ENCODE measurements at regions not wholly inside any gene's neighbourhood (a gene's known extent, or its start where the extent isn't known, plus 50 kb on each side); places are given as distances from the start of the nearest gene placed in this dataset.

DNA sequence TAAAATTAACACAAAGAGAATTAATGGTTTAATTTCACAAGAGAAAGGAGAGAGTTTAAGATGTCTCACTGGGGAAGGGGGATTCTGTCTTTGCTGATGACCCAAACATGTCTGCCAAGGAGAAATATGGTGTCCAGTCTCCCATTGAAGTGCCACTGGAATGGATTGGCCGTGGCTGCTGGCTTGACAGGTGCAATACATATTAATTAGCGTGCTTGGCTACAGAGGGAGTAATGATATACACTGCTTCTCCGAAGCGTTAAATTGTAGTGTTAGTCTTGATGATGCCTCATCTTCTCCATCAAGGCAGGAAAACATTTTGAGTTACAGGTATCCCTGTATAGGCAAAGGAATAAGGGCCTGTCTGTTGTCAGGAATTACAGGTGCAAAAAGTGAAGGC, 393.4 kb upstream of the TMPO start:
- TF ChIP-seq YY1 (IDR thresholded peaks at IDR 0.05; ENCODE audit: insufficient read depth, insufficient read length) (no peak), ZNF274 (IDR thresholded peaks at IDR 0.05; ENCODE audit: low read depth, low read length) (no peak)

Data from NT2/D1 (cell line).